Immature natural killer cell (primary cell): ENCODE measurements at regions not wholly inside any gene's neighbourhood (a gene's known extent, or its start where the extent isn't known, plus 50 kb on each side); places are given as distances from the start of the nearest gene placed in this dataset.
"Not testable (repeated sequence)": the region's sequence is repeated elsewhere in the genome, so short reads cannot be mapped to it uniquely, and the experiment has no call there.

Experiments
- DNase-seq, 3 donors: peaks; one replicate each; pipeline ENCODE4 v3.0.0; 2022; ENCODE audit warnings: mixed read lengths in 1 of 3
- H3K27ac Mint-ChIP-seq, 6 donors: one replicate each; pipeline ENCODE4 v1.8.0; 2020; ENCODE audit warnings: mixed read lengths in 6 of 6, mild to moderate bottlenecking in 5 of 6, inconsistent platforms in 4 of 6, moderate library complexity in 3 of 6
- H3K27me3 Mint-ChIP-seq, 3 donors: one replicate each; pipeline ENCODE4 v1.8.0; 2020 to 2021; ENCODE audit warnings: low read depth in 3 of 3, mild to moderate bottlenecking in 3 of 3, mixed read lengths in 3 of 3, moderate library complexity in 3 of 3, inconsistent platforms in 1 of 3
- H3K36me3 Mint-ChIP-seq, 3 donors: one replicate each; pipeline ENCODE4 v1.8.0; 2020; ENCODE audit warnings: mixed read lengths in 3 of 3, inconsistent platforms in 2 of 3, mild to moderate bottlenecking in 2 of 3
- H3K4me1 Mint-ChIP-seq, 2 donors: one replicate each; pipeline ENCODE4 v1.8.0; 2020; ENCODE audit warnings: inconsistent platforms in 2 of 2, mild to moderate bottlenecking in 2 of 2, mixed read lengths in 2 of 2, moderate library complexity in 1 of 2
- H3K4me3 Mint-ChIP-seq, 5 donors: one replicate each; pipeline ENCODE4 v1.8.0; 2020; ENCODE audit warnings: mild to moderate bottlenecking in 5 of 5, mixed read lengths in 5 of 5, inconsistent platforms in 3 of 5, moderate library complexity in 3 of 5
- H3K9me3 Mint-ChIP-seq, 6 donors: one replicate each; pipeline ENCODE4 v1.8.0; 2020; ENCODE audit warnings: mild to moderate bottlenecking in 6 of 6, mixed read lengths in 6 of 6, inconsistent platforms in 4 of 6, moderate library complexity in 3 of 6

- H3K9me3 Mint-ChIP-seq, result peaks cover 4 to 26% (median 20%) of the 10 kb centered on the region in 6 donors
- no peak overlapping the region for H3K4me3 Mint-ChIP-seq
- peaks cover 0 to 5% (median 4%) of the 10 kb centered on the region in 3 donors for H3K36me3 Mint-ChIP-seq
- H3K27me3 Mint-ChIP-seq, result peaks cover 0 to 4% (median 2%) of the 10 kb centered on the region in 3 donors
- H3K27ac Mint-ChIP-seq, result no peak overlapping the region
- DNase-seq, result no peak
- H3K4me1 Mint-ChIP-seq, result no peaks in the 10 kb centered on the region
Measured at GRCh38 chr4:37555322-37555721, 130.9 kb downstream of the RELL1 start.

- H3K36me3 Mint-ChIP-seq, H3K4me3 Mint-ChIP-seq, H3K4me1 Mint-ChIP-seq, H3K27ac Mint-ChIP-seq, H3K27me3 Mint-ChIP-seq, DNase-seq: not testable (repeated sequence)
- peaks cover 4 to 40% (median 21%) of the 10 kb centered on the region in 6 donors for H3K9me3 Mint-ChIP-seq
Measured at GRCh38 chr4:37549866-37550265, 136.3 kb downstream of the RELL1 start.

- peaks cover 4 to 40% (median 21%) of the 10 kb centered on the region in 6 donors for H3K9me3 Mint-ChIP-seq
- peaks cover 0 to 2% (median 0%) of the 10 kb centered on the region in 3 donors for H3K27me3 Mint-ChIP-seq
- peaks cover 0 to 9% (median 3%) of the 10 kb centered on the region in 3 donors for H3K36me3 Mint-ChIP-seq
- no peak overlapping the region for H3K27ac Mint-ChIP-seq
- no peaks in the 10 kb centered on the region for H3K4me1 Mint-ChIP-seq
- DNase-seq, result no peak
- H3K4me3 Mint-ChIP-seq, result no peak overlapping the region
Measured at GRCh38 chr4:37549041-37549440, 137.1 kb downstream of the RELL1 start.

GRCh38 chr4:37546586-37546985, 139.6 kb downstream of the RELL1 start:
- Mint-ChIP-seq H3K4me1 (no peaks in the 10 kb centered on the region), H3K36me3 (peaks cover 0 to 3% (median 3%) of the 10 kb centered on the region in 3 donors), H3K4me3 (no peak overlapping the region), H3K9me3 (peaks cover 0 to 27% (median 7%) of the 10 kb centered on the region in 6 donors), H3K27me3 (peaks cover 0 to 2% (median 0%) of the 10 kb centered on the region in 3 donors), H3K27ac (no peak overlapping the region)
- no peak for DNase-seq

- Mint-ChIP-seq H3K27ac (no peak overlapping the region), H3K4me1 (no peaks in the 10 kb centered on the region), H3K4me3 (no peak overlapping the region), H3K36me3 (peaks cover 0 to 3% (median 3%) of the 10 kb centered on the region in 3 donors), H3K27me3 (peaks cover 0 to 3% (median 2%) of the 10 kb centered on the region in 3 donors), H3K9me3 (peaks cover 0 to 14% (median 4%) of the 10 kb centered on the region in 6 donors)
- DNase-seq, result no peak
Measured at GRCh38 chr4:37542706-37543105, 143.5 kb downstream of the RELL1 start.

GRCh38 chr4:37541956-37542355, 144.2 kb downstream of the RELL1 start:
- H3K27ac Mint-ChIP-seq, result no peak overlapping the region
- H3K4me3 Mint-ChIP-seq, result no peak overlapping the region
- H3K27me3 Mint-ChIP-seq, result peaks cover 0 to 3% (median 2%) of the 10 kb centered on the region in 3 donors

GRCh38 chr4:37540486-37540885, 145.7 kb downstream of the RELL1 start:
- H3K27ac Mint-ChIP-seq, result no peak overlapping the region
- H3K9me3 Mint-ChIP-seq, result peaks cover 0 to 2% (median 0%) of the 10 kb centered on the region in 6 donors
- peaks cover 0 to 2% (median 2%) of the 10 kb centered on the region in 3 donors for H3K27me3 Mint-ChIP-seq
- peaks cover 0 to 1% (median 0%) of the 10 kb centered on the region in 3 donors for H3K36me3 Mint-ChIP-seq
- H3K4me1 Mint-ChIP-seq, result no peaks in the 10 kb centered on the region
- no peak overlapping the region for H3K4me3 Mint-ChIP-seq
- DNase-seq, result no peak

More at GRCh38 chr4:37541956-37542355, 144.2 kb downstream of the RELL1 start:
- Mint-ChIP-seq H3K36me3 (peaks cover 0 to 3% (median 0%) of the 10 kb centered on the region in 3 donors), H3K9me3 (peaks cover 0 to 10% (median under 1%) of the 10 kb centered on the region in 6 donors), H3K4me1 (no peaks in the 10 kb centered on the region)
- DNase-seq, result no peak

- Mint-ChIP-seq H3K27me3 (peaks cover 2 to 3% (median 2%) of the 10 kb centered on the region in 3 donors), H3K27ac (no peak overlapping the region), H3K4me3 (no peak overlapping the region), H3K9me3 (peaks cover 0 to 3% (median 0%) of the 10 kb centered on the region in 6 donors), H3K4me1 (no peaks in the 10 kb centered on the region), H3K36me3 (no peaks in the 10 kb centered on the region)
- no peak for DNase-seq
Measured at GRCh38 chr4:37538931-37539330, 147.2 kb downstream of the RELL1 start.

- peaks cover 2 to 3% (median 2%) of the 10 kb centered on the region in 3 donors for H3K27me3 Mint-ChIP-seq
- peaks cover 0 to 3% (median 0%) of the 10 kb centered on the region in 6 donors for H3K9me3 Mint-ChIP-seq
- no peaks in the 10 kb centered on the region for H3K36me3 Mint-ChIP-seq
- no peak for DNase-seq
- H3K4me1 Mint-ChIP-seq, result no peaks in the 10 kb centered on the region
- H3K27ac Mint-ChIP-seq, result no peak overlapping the region
- H3K4me3 Mint-ChIP-seq, result no peak overlapping the region
Measured at GRCh38 chr4:37537484-37537883, 148.7 kb downstream of the RELL1 start.

- DNase-seq, result no peak
- H3K36me3 Mint-ChIP-seq, result no peaks in the 10 kb centered on the region
- peaks cover 0 to 3% (median 0%) of the 10 kb centered on the region in 6 donors for H3K9me3 Mint-ChIP-seq
- H3K4me3 Mint-ChIP-seq, result no peak overlapping the region
- peaks cover 0 to 3% (median 2%) of the 10 kb centered on the region in 3 donors for H3K27me3 Mint-ChIP-seq
- H3K27ac Mint-ChIP-seq, result no peak overlapping the region
- no peaks in the 10 kb centered on the region for H3K4me1 Mint-ChIP-seq
Measured at GRCh38 chr4:37535872-37536271, 150.3 kb downstream of the RELL1 start.

GRCh38 chr4:37533286-37534033, 152.7 kb downstream of the RELL1 start:
- Mint-ChIP-seq H3K36me3 (no peaks in the 10 kb centered on the region), H3K27me3 (peaks cover 0 to 3% (median 2%) of the 10 kb centered on the region in 3 donors), H3K4me1 (no peaks in the 10 kb centered on the region), H3K27ac (no peak overlapping the region), H3K4me3 (no peak overlapping the region), H3K9me3 (peaks cover 0 to 3% (median 0%) of the 10 kb centered on the region in 6 donors)
- no peak for DNase-seq

- no peaks in the 10 kb centered on the region for H3K4me1 Mint-ChIP-seq
- no peak overlapping the region for H3K4me3 Mint-ChIP-seq
- H3K27ac Mint-ChIP-seq, result no peak overlapping the region
- no peak for DNase-seq
- peaks cover 0 to 3% (median 0%) of the 10 kb centered on the region in 6 donors for H3K9me3 Mint-ChIP-seq
- H3K36me3 Mint-ChIP-seq, result no peaks in the 10 kb centered on the region
- H3K27me3 Mint-ChIP-seq, result peaks cover 0 to 3% (median 2%) of the 10 kb centered on the region in 3 donors
Measured at GRCh38 chr4:37531151-37531550, 155.0 kb downstream of the RELL1 start.

- Mint-ChIP-seq H3K4me3 (no peak overlapping the region), H3K27me3 (peaks cover 0 to 4% (median 3%) of the 10 kb centered on the region in 3 donors), H3K9me3 (peaks cover 0 to 3% (median 0%) of the 10 kb centered on the region in 6 donors), H3K27ac (no peak overlapping the region), H3K4me1 (no peaks in the 10 kb centered on the region), H3K36me3 (no peaks in the 10 kb centered on the region)
- DNase-seq, result no peak
Measured at GRCh38 chr4:37530451-37530850, 155.7 kb downstream of the RELL1 start.

- no peaks in the 10 kb centered on the region for H3K4me1 Mint-ChIP-seq
- no peak overlapping the region for H3K27ac Mint-ChIP-seq
- no peaks in the 10 kb centered on the region for H3K36me3 Mint-ChIP-seq
- peaks cover 0 to 4% (median 1%) of the 10 kb centered on the region in 3 donors for H3K27me3 Mint-ChIP-seq
- H3K4me3 Mint-ChIP-seq, result no peak overlapping the region
- H3K9me3 Mint-ChIP-seq, result peaks cover 0 to 2% (median 0%) of the 10 kb centered on the region in 6 donors
- DNase-seq, result no peak
Measured at GRCh38 chr4:37528166-37528885, 157.8 kb downstream of the RELL1 start.
